ENCODE measurements at regions not wholly inside any gene's neighbourhood (a gene's known extent, or its start where the extent isn't known, plus 50 kb on each side); places are given as distances from the start of the nearest gene placed in this dataset.

GRCh38 chr15:69808756-69809155 is 289.0 kb downstream of the TLE3 start:
- TF ChIP-seq EZH2 (IDR thresholded peaks at IDR 0.05; ENCODE audit: low read length): no peak
- TF ChIP-seq, protein P1, sequence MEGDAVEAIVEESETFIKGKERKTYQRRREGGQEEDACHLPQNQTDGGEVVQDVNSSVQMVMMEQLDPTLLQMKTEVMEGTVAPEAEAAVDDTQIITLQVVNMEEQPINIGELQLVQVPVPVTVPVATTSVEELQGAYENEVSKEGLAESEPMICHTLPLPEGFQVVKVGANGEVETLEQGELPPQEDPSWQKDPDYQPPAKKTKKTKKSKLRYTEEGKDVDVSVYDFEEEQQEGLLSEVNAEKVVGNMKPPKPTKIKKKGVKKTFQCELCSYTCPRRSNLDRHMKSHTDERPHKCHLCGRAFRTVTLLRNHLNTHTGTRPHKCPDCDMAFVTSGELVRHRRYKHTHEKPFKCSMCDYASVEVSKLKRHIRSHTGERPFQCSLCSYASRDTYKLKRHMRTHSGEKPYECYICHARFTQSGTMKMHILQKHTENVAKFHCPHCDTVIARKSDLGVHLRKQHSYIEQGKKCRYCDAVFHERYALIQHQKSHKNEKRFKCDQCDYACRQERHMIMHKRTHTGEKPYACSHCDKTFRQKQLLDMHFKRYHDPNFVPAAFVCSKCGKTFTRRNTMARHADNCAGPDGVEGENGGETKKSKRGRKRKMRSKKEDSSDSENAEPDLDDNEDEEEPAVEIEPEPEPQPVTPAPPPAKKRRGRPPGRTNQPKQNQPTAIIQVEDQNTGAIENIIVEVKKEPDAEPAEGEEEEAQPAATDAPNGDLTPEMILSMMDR (optimal IDR thresholded peaks at IDR 0.05 in 1 of 3, IDR thresholded peaks at IDR 0.05 in 1 of 3, conservative IDR thresholded peaks at IDR 0.05 in 1 of 3; ENCODE audit: extremely low read depth in 1 of 3, insufficient read depth in 2 of 3, low read length in 3 of 3): no peak

Measured in keratinocyte (primary cell).